ENCODE measurements at regions not wholly inside any gene's neighbourhood (a gene's known extent, or its start where the extent isn't known, plus 50 kb on each side); places are given as distances from the start of the nearest gene placed in this dataset.

DNA sequence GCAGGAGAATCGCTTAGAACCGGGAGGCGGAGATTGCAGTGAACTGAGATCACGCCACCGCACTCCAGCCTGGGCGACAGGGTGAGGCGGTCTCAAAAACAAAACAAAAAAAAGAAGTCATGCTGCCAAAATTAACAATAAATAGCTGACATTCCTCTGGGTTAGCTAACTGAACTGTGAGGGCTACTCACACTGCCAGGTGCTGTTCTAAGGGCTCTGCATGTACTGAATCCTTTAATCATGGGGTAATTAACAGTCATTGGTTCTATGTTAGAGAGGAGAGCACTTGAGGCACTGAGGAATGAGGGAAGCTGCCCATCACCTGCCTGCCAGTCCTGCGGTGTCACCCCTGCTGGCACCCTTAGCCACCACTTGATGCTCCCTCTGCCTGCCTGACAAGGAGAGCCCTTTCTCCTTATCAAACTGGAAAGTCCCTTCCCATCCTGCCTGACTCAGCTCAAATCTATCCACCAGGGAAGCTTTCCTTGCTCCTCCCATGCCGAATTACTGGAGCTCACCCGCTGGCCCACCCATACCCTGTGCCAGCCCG, 73.0 kb upstream of the RIOK3 start:
- H3K56ac ChIP-seq (ENCODE audit: extremely low read depth, insufficient read depth, low read length): no peak overlapping the region
- peak overlapping the region; percentile 65 for H2AK9ac ChIP-seq (replicated peaks; ENCODE audit: low read depth, low read length, poor library complexity)
- H4K5ac ChIP-seq (ENCODE audit: low read depth, low read length): peak overlapping the region; percentile 19
- peak overlapping the region; percentile 32 for H3K18ac ChIP-seq (ENCODE audit: low read depth, low read length)
- peak overlapping the region; percentile 82 for H2BK120ac ChIP-seq (ENCODE audit: low read depth, low read length)
- H3K14ac ChIP-seq (replicated peaks; ENCODE audit: low read depth, low read length): 0 out of 2 replicates have a peak overlapping the region, but pooled peaks have one; percentile 43
- peak overlapping the region; percentile 88 for H2BK5ac ChIP-seq (ENCODE audit: low read depth, low read length, poor library complexity, severe bottlenecking)
- H3K4me1 ChIP-seq (ENCODE audit: control insufficient read depth, insufficient read depth, low read length): peaks cover 12% of the 10 kb centered on the region
- peak overlapping the region; percentile 65 for H2AFZ ChIP-seq (replicated peaks; ENCODE audit: low read length, poor library complexity)
- TF ChIP-seq MAZ (IDR thresholded peaks at IDR 0.05; ENCODE audit: borderline replicate concordance, low read depth, low read length) (no peak), RAD21 (IDR thresholded peaks at IDR 0.05; ENCODE audit: low read length) (no peak), RFX5 (IDR thresholded peaks at IDR 0.05; ENCODE audit: low read depth, low read length) (no peak), MAFK (IDR thresholded peaks at IDR 0.05; ENCODE audit: low read depth, low read length) (peak; percentile 63; the same call in 1 of the 2 replicates), FOS (IDR thresholded peaks at IDR 0.05; ENCODE audit: low read depth, low read length) (no peak), MXI1 (IDR thresholded peaks at IDR 0.05; ENCODE audit: borderline replicate concordance, low read depth, low read length) (no peak), NFE2L2 (IDR thresholded peaks at IDR 0.05; ENCODE audit: low read depth, low read length) (peak; percentile 69; the same call in 1 of the 2 replicates)
- TF ChIP-seq, protein P1, sequence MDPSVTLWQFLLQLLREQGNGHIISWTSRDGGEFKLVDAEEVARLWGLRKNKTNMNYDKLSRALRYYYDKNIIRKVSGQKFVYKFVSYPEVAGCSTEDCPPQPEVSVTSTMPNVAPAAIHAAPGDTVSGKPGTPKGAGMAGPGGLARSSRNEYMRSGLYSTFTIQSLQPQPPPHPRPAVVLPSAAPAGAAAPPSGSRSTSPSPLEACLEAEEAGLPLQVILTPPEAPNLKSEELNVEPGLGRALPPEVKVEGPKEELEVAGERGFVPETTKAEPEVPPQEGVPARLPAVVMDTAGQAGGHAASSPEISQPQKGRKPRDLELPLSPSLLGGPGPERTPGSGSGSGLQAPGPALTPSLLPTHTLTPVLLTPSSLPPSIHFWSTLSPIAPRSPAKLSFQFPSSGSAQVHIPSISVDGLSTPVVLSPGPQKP (IDR thresholded peaks at IDR 0.05; ENCODE audit: borderline replicate concordance, low read depth, low read length): no peak
- TF ChIP-seq, protein P2, sequence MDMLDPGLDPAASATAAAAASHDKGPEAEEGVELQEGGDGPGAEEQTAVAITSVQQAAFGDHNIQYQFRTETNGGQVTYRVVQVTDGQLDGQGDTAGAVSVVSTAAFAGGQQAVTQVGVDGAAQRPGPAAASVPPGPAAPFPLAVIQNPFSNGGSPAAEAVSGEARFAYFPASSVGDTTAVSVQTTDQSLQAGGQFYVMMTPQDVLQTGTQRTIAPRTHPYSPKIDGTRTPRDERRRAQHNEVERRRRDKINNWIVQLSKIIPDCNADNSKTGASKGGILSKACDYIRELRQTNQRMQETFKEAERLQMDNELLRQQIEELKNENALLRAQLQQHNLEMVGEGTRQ (IDR thresholded peaks at IDR 0.05; ENCODE audit: low read depth, low read length): no peak
- WGBS, 2 experiments (ENCODE audit: extremely low coverage in 2 of 2, insufficient read length in 1 of 2): no CpG with 5 or more reads among the region's 11 CpGs
- ChIA-PET POLR2A (ENCODE audit: unreplicated experiment) (no interaction called here), CTCF (interaction anchor here (1.0 to 2.3 kb wide), 4 partner anchors 18 to 567 kb away, joined by 4 to 7 read pairs (median 6); no protein-coding TSS in a partner anchor)
- H3K23ac ChIP-seq (ENCODE audit: low read depth, low read length): no peak overlapping the region; the same call in 1 of the 2 replicates
- intact Hi-C loops (cut with micrococcal nuclease): no loop called here
- H2BK15ac ChIP-seq (ENCODE audit: low read depth, low read length): peak overlapping the region; percentile 13; the same call in 2 of the 3 replicates
- no peak overlapping the region for H3K4me2 ChIP-seq (ENCODE audit: low read depth, low read length)
- in situ Hi-C loops (cut with MboI; ENCODE audit: low sequenced_read_pairs): no loop called here
- no peak overlapping the region for H3K9ac ChIP-seq (ENCODE audit: low read depth, low read length)
- peaks cover 2% of the 10 kb centered on the region; the same call in 1 of the 2 replicates for H3K36me3 ChIP-seq (ENCODE audit: control insufficient read depth, insufficient read depth, low read length)
- H3K4ac ChIP-seq (ENCODE audit: low read depth, low read length): peak overlapping the region; percentile 82
- H3K27ac ChIP-seq (ENCODE audit: insufficient read depth, low read length): peak overlapping the region; percentile 78; the same call in 1 of the 2 replicates
- no peaks in the 10 kb centered on the region for H3K27me3 ChIP-seq (ENCODE audit: control insufficient read depth, insufficient read depth, low read length)
- H3K9me1 ChIP-seq (ENCODE audit: insufficient read depth, low read length): peaks cover 13% of the 10 kb centered on the region
- peak overlapping the region; percentile 45 for H4K91ac ChIP-seq (ENCODE audit: insufficient read depth, low read depth, low read length)
- peaks cover 0 to 5% of the 10 kb centered on the region in 2 experiments; a peak in 1 of 4 replicates for H3K79me1 ChIP-seq (ENCODE audit: low read depth in 1 of 2, low read length in 2 of 2)
- H4K20me1 ChIP-seq (ENCODE audit: insufficient read depth, low read length): 0 out of 2 replicates have a peak, but pooled peaks cover 3% of the 10 kb centered on the region
- H3K9me3 ChIP-seq (ENCODE audit: control insufficient read depth, insufficient read depth, low read length): no peaks in the 10 kb centered on the region
- BruUV-seq (replicated peaks): no TSS peak
- peak overlapping the region; percentile 90 for H2AK5ac ChIP-seq (ENCODE audit: low read depth, low read length)
- H4K8ac ChIP-seq (ENCODE audit: low read depth in 2 of 2, low read length in 2 of 2): peak overlapping the region; percentile 34 to 36; a peak in 2 of 4 replicates
- no peak overlapping the region for H3K4me3 ChIP-seq (ENCODE audit: insufficient read depth, low read depth, low read length)
- peak overlapping the region; percentile 68 for H2BK20ac ChIP-seq (ENCODE audit: low read depth, low read length)
- DNase-seq (peak; percentile 83), ATAC-seq (ENCODE audit: low read depth) (peak; percentile 52)
- dilution Hi-C loops (cut with HindIII; ENCODE audit: low sequenced_read_pairs, unreplicated experiment): no loop called here

All from IMR-90 (cell line).